ENCODE measurements at regions not wholly inside any gene's neighbourhood (a gene's known extent, or its start where the extent isn't known, plus 50 kb on each side); places are given as distances from the start of the nearest gene placed in this dataset.

DNA sequence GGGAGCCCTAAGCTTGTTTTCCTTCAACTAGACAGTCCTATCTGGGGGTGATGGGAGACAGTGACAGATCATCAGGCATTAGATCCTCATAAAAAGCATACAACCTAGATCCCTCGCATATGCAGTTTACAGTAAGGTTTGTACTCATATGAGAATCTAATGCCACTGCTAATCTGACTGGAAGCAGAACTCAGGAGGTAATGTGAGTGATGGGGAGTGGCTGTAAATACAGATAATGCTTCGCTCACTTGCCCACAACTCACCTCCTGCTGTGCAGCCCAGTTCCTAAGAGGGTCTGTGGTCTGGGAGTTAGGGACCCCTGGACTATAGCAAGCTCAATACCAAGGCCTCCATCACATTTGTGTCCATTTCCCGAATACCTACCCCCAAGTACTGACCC is 260.5 kb downstream of the CDK5RAP2 start:
- no peak overlapping the region for H3K27ac Mint-ChIP-seq
- no peak overlapping the region for H3K18ac ChIP-seq (ENCODE audit: insufficient read length, low read depth, low read length)
- no peak overlapping the region for H2AK5ac ChIP-seq (ENCODE audit: insufficient read length, low read length)
- H3K4me2 ChIP-seq (ENCODE audit: insufficient read depth, insufficient read length, low read length) = no peak overlapping the region
- no peaks in the 10 kb centered on the region for H3K9me3 ChIP-seq (ENCODE audit: control insufficient read depth, low read depth, low read length)
- H4K91ac ChIP-seq (ENCODE audit: insufficient read length, low read depth, low read length) = no peak overlapping the region
- H3K23me2 ChIP-seq (ENCODE audit: insufficient read length, low read depth, low read length, poor library complexity, severe bottlenecking) = no peaks in the 10 kb centered on the region
- H2BK15ac ChIP-seq (ENCODE audit: low read depth, low read length) = no peak overlapping the region
- H4K8ac ChIP-seq (replicated peaks; ENCODE audit: insufficient read length, low read depth, low read length) = no peak overlapping the region
- H3K23ac ChIP-seq (ENCODE audit: insufficient read length, low read depth, low read length) = no peak overlapping the region
- H3K27me3 ChIP-seq (ENCODE audit: insufficient read depth, low read length) = no peaks in the 10 kb centered on the region
- no peak overlapping the region for H3K9ac ChIP-seq (ENCODE audit: extremely low read depth, insufficient read length, low read length)
- H3K27ac ChIP-seq (ENCODE audit: insufficient read length, low read depth, low read length) = no peak overlapping the region
- WGBS (ENCODE audit: extremely low coverage, insufficient read length, low lambda C conversion rate) = no CpG with 5 or more reads among the region's 3 CpGs
- no peak overlapping the region for H2AFZ ChIP-seq (ENCODE audit: low read length)
- no peaks in the 10 kb centered on the region for H4K20me1 ChIP-seq (ENCODE audit: control insufficient read depth, insufficient read depth, insufficient read length)
- no peak overlapping the region for H3K56ac ChIP-seq (ENCODE audit: insufficient read length, low read depth, low read length)
- H3K4me1 Mint-ChIP-seq = peaks cover 5 to 6% of the 10 kb centered on the region in 2 experiments
- no peak overlapping the region for H3K4me3 Mint-ChIP-seq
- no peaks in the 10 kb centered on the region for H3K79me1 ChIP-seq (ENCODE audit: insufficient read depth, low read depth, low read length, poor library complexity, severe bottlenecking)
- no peak overlapping the region for H2BK20ac ChIP-seq (ENCODE audit: low read depth, low read length, poor library complexity, severe bottlenecking)
- H3K36me3 Mint-ChIP-seq (ENCODE audit: insufficient read depth in 1 of 3, low read depth in 3 of 3) = peaks cover 2 to 4% (median 3%) of the 10 kb centered on the region in 3 experiments; a peak in 2 of 7 replicates
- no peak overlapping the region for H2BK5ac ChIP-seq (ENCODE audit: insufficient read length, low read length)
- H3K14ac ChIP-seq (ENCODE audit: insufficient read depth, low read length) = no peak overlapping the region
- no peak overlapping the region for H2BK120ac ChIP-seq (ENCODE audit: low read depth, low read length, poor library complexity, severe bottlenecking)
- no peak for DNase-seq
- TF ChIP-seq, protein P1, sequence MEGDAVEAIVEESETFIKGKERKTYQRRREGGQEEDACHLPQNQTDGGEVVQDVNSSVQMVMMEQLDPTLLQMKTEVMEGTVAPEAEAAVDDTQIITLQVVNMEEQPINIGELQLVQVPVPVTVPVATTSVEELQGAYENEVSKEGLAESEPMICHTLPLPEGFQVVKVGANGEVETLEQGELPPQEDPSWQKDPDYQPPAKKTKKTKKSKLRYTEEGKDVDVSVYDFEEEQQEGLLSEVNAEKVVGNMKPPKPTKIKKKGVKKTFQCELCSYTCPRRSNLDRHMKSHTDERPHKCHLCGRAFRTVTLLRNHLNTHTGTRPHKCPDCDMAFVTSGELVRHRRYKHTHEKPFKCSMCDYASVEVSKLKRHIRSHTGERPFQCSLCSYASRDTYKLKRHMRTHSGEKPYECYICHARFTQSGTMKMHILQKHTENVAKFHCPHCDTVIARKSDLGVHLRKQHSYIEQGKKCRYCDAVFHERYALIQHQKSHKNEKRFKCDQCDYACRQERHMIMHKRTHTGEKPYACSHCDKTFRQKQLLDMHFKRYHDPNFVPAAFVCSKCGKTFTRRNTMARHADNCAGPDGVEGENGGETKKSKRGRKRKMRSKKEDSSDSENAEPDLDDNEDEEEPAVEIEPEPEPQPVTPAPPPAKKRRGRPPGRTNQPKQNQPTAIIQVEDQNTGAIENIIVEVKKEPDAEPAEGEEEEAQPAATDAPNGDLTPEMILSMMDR (conservative IDR thresholded peaks at IDR 0.05) = no peak
- no peak overlapping the region for H3K4ac ChIP-seq (ENCODE audit: low read depth, low read length)
- H2BK12ac ChIP-seq (ENCODE audit: insufficient read length, low read depth, low read length) = no peak overlapping the region
- H3K4me1 ChIP-seq (ENCODE audit: insufficient read depth, low read length) = no peaks in the 10 kb centered on the region
- H3K79me2 ChIP-seq (ENCODE audit: insufficient read depth, low read length) = no peaks in the 10 kb centered on the region
- H3K27me3 Mint-ChIP-seq (ENCODE audit: low read depth) = peaks cover 13% of the 10 kb centered on the region
- H3K9me3 Mint-ChIP-seq = peaks cover 6% of the 10 kb centered on the region in 2 experiments
- no peak overlapping the region for H3T11ph ChIP-seq (ENCODE audit: low read length)
- no peak overlapping the region for H4K5ac ChIP-seq (ENCODE audit: insufficient read length, low read depth, low read length)

Data from H9 (cell line).